ENCODE measurements at regions not wholly inside any gene's neighbourhood (a gene's known extent, or its start where the extent isn't known, plus 50 kb on each side); places are given as distances from the start of the nearest gene placed in this dataset.

DNA sequence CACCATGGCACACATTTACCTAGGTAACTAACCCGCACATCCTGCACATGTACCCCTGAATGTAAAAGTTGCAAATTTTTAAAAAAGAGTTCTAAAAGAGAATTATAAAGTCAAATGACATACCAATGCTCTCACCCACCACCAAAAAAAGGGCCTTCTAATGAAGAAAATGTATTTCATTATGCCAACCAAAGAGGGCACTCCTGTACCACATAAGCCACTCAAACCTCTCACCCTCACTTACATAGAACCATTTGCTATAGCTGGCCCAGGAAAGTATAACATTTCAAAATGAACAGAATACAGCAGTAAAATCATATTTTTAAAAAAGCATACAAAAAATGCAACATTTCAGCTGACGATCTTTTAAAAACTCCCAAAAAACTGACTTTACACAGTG lies 241.5 kb upstream of the PKDCC start:
- TF ChIP-seq, protein P1, sequence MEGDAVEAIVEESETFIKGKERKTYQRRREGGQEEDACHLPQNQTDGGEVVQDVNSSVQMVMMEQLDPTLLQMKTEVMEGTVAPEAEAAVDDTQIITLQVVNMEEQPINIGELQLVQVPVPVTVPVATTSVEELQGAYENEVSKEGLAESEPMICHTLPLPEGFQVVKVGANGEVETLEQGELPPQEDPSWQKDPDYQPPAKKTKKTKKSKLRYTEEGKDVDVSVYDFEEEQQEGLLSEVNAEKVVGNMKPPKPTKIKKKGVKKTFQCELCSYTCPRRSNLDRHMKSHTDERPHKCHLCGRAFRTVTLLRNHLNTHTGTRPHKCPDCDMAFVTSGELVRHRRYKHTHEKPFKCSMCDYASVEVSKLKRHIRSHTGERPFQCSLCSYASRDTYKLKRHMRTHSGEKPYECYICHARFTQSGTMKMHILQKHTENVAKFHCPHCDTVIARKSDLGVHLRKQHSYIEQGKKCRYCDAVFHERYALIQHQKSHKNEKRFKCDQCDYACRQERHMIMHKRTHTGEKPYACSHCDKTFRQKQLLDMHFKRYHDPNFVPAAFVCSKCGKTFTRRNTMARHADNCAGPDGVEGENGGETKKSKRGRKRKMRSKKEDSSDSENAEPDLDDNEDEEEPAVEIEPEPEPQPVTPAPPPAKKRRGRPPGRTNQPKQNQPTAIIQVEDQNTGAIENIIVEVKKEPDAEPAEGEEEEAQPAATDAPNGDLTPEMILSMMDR (IDR thresholded peaks at IDR 0.05), result no peak
- no peak for TF ChIP-seq POLR2A (IDR thresholded peaks at IDR 0.05)
- no peak for TF ChIP-seq EP300 (IDR thresholded peaks at IDR 0.05)
- no peak for TF ChIP-seq POLR2AphosphoS5 (IDR thresholded peaks at IDR 0.05)
